ENCODE measurements at regions not wholly inside any gene's neighbourhood (a gene's known extent, or its start where the extent isn't known, plus 50 kb on each side); places are given as distances from the start of the nearest gene placed in this dataset.

DNA sequence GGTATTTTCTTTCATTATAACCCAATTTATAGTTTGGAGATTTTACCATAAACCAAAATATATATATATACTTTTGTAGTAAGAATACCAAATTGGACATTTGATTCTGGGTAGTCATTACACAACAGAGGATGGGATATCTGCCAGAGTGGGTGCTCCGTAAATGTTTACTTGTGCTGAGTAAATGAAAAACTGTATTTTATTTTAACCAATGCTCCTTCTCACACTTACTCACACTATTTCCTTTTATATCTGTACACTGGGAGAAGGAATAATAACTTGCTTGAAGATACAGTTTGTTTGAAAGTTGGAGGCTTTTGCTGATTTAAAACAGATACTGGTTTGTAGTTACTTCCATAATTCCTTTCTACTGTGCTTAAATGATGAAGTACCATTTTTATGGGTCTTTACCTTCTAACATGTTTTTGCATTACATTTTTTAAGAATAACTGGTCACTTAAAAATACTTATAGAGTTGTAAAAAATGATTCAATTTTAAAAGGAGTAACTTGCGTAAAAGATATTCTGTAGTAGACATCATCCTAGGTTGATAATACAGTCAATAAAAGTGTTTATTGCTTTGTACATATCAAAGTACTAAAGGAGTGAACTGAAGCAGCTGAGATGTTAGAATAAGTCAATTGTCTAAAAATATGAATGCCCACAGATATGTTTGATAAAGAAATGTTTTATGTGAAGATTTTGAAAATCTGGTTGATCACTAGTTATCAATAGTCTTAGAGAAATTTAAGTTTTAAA is 411.7 kb downstream of the UTRN start:
- TF ChIP-seq, protein P1, sequence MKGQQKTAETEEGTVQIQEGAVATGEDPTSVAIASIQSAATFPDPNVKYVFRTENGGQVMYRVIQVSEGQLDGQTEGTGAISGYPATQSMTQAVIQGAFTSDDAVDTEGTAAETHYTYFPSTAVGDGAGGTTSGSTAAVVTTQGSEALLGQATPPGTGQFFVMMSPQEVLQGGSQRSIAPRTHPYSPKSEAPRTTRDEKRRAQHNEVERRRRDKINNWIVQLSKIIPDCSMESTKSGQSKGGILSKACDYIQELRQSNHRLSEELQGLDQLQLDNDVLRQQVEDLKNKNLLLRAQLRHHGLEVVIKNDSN (IDR thresholded peaks at IDR 0.05): no peak
- TF ChIP-seq RAD21 (IDR thresholded peaks at IDR 0.05; ENCODE audit: low read depth) (no peak), EGR1 (IDR thresholded peaks at IDR 0.05) (no peak), YY1 (IDR thresholded peaks at IDR 0.05; ENCODE audit: low read depth) (no peak), TAF1 (IDR thresholded peaks at IDR 0.05; ENCODE audit: low read depth) (no peak), TCF12 (IDR thresholded peaks at IDR 0.05; ENCODE audit: low read depth) (no peak), FOXM1 (IDR thresholded peaks at IDR 0.05; ENCODE audit: borderline replicate concordance, low read depth) (no peak)
